GM12864 (cell line): ENCODE measurements at regions not wholly inside any gene's neighbourhood (a gene's known extent, or its start where the extent isn't known, plus 50 kb on each side); places are given as distances from the start of the nearest gene placed in this dataset.

Experiments
- DNase-seq: peaks from one replicate; pipeline ENCODE4 v3.0.0-alpha.2; 2011; ENCODE audit warnings: low read depth
- H3K4me3 ChIP-seq: 2 replicates; pipeline ENCODE4 v1.5.1; 2011; ENCODE audit warnings: mild to moderate bottlenecking, low read depth, low read length, control low read depth
- CTCF ChIP-seq: IDR thresholded peaks from 2 replicates; pipeline ENCODE4 v1.5.1; 2011; ENCODE audit warnings: low read depth, mild to moderate bottlenecking, moderate library complexity, low read length, control low read depth, inconsistent platforms; ENCODE audit errors: missing control alignments

GRCh38 chr20:39986173-39986904 lies 702.7 kb downstream of the MAFB start:
- DNase-seq = no peak
- no peak overlapping the region for H3K4me3 ChIP-seq
- TF ChIP-seq CTCF = no peak

- H3K4me3 ChIP-seq = no peak overlapping the region
- no peak for TF ChIP-seq CTCF
- no peak for DNase-seq
These were observed 703.7 kb downstream of the MAFB start for GRCh38 chr20:39985271-39985827.

GRCh38 chr20:39983655-39984054 lies 705.4 kb downstream of the MAFB start:
- DNase-seq = no peak
- no peak for TF ChIP-seq CTCF
- no peak overlapping the region for H3K4me3 ChIP-seq

GRCh38 chr20:39983183-39983582 lies 705.9 kb downstream of the MAFB start:
- no peak overlapping the region for H3K4me3 ChIP-seq
- DNase-seq = no peak
- no peak for TF ChIP-seq CTCF

GRCh38 chr20:39974966-39975501 lies 714.0 kb downstream of the MAFB start:
- no peak for TF ChIP-seq CTCF
- no peak for DNase-seq
- no peak overlapping the region for H3K4me3 ChIP-seq

- TF ChIP-seq CTCF = no peak
- no peak for DNase-seq
- H3K4me3 ChIP-seq = no peak overlapping the region
These were observed 720.5 kb downstream of the MAFB start for GRCh38 chr20:39968495-39968894.
